NCI-H446 (cell line): ENCODE measurements at regions not wholly inside any gene's neighbourhood (a gene's known extent, or its start where the extent isn't known, plus 50 kb on each side); places are given as distances from the start of the nearest gene placed in this dataset.
A peak's percentile ranks its signal among the peaks of the same experiment; 100 is the strongest.
"Not testable (repeated sequence)": the region's sequence is repeated elsewhere in the genome, so short reads cannot be mapped to it uniquely, and the experiment has no call there.

Source experiments
- DNase-seq, 2 experiments: peaks; one replicate each; lab custom pipeline; 2025; lab: John Stamatoyannopoulos, UW

- DNase-seq: not testable (repeated sequence)
Observed at GRCh38 chr4:11054937-11055336, 370.4 kb upstream of the CLNK start.

GRCh38 chr4:11053601-11054220 is 369.1 kb upstream of the CLNK start:
- DNase-seq: peak in 1 of 2 experiments; percentile 7

GRCh38 chr4:11051181-11051580 is 366.6 kb upstream of the CLNK start:
- DNase-seq: no peak

GRCh38 chr4:11050766-11051165 is 366.2 kb upstream of the CLNK start:
- DNase-seq: peak in 1 of 2 experiments; percentile 9

GRCh38 chr4:11049001-11049400 is 364.4 kb upstream of the CLNK start:
- DNase-seq: peak in 1 of 2 experiments; percentile 20

- DNase-seq: no peak
Observed at GRCh38 chr4:11042760-11043159, 358.2 kb upstream of the CLNK start.

GRCh38 chr4:11039634-11040131 is 355.1 kb upstream of the CLNK start:
- no peak for DNase-seq

GRCh38 chr4:11038926-11039325 is 354.4 kb upstream of the CLNK start:
- peak in 1 of 2 experiments; percentile 34 for DNase-seq

GRCh38 chr4:11037637-11038036 is 353.1 kb upstream of the CLNK start:
- DNase-seq: no peak

GRCh38 chr4:11028334-11028733 is 343.8 kb upstream of the CLNK start:
- no peak for DNase-seq

GRCh38 chr4:11021333-11021732 is 336.8 kb upstream of the CLNK start:
- no peak for DNase-seq

GRCh38 chr4:11019451-11020240 is 335.1 kb upstream of the CLNK start:
- no peak for DNase-seq

GRCh38 chr4:11014199-11014598 is 329.6 kb upstream of the CLNK start:
- no peak for DNase-seq

- DNase-seq: no peak
Observed at GRCh38 chr4:11013094-11013664, 328.6 kb upstream of the CLNK start.

GRCh38 chr4:11011249-11011648 is 326.7 kb upstream of the CLNK start:
- DNase-seq: no peak

- DNase-seq: no peak
Observed at GRCh38 chr4:11010624-11011023, 326.1 kb upstream of the CLNK start.

GRCh38 chr4:11009281-11009680 is 324.7 kb upstream of the CLNK start:
- no peak for DNase-seq

GRCh38 chr4:11005300-11005699 is 320.7 kb upstream of the CLNK start:
- no peak for DNase-seq

- DNase-seq: no peak
Observed at GRCh38 chr4:11004818-11005217, 320.2 kb upstream of the CLNK start.

- DNase-seq: no peak
Observed at GRCh38 chr4:11002961-11003360, 318.4 kb upstream of the CLNK start.

GRCh38 chr4:10998846-10999245 is 314.3 kb upstream of the CLNK start:
- no peak for DNase-seq

GRCh38 chr4:10984815-10985214 is 300.2 kb upstream of the CLNK start:
- DNase-seq: no peak
